LNCaP clone FGC (cell line): ENCODE measurements at regions not wholly inside any gene's neighbourhood (a gene's known extent, or its start where the extent isn't known, plus 50 kb on each side); places are given as distances from the start of the nearest gene placed in this dataset.

Experiments
- DNase-seq: peaks from one replicate; pipeline ENCODE4 v3.0.0-alpha.2; 2011; ENCODE audit warnings: low read depth
- H3K4me3 ChIP-seq: 2 replicates; pipeline ENCODE4 v1.5.1; 2011; ENCODE audit warnings: mild to moderate bottlenecking, low read depth, low read length, control low read depth
- CTCF ChIP-seq: IDR thresholded peaks from 2 replicates; pipeline ENCODE4 v1.5.1; 2012; ENCODE audit warnings: mild to moderate bottlenecking; ENCODE audit not compliant: control insufficient read depth, insufficient read depth; ENCODE audit errors: extremely low read depth

DNA sequence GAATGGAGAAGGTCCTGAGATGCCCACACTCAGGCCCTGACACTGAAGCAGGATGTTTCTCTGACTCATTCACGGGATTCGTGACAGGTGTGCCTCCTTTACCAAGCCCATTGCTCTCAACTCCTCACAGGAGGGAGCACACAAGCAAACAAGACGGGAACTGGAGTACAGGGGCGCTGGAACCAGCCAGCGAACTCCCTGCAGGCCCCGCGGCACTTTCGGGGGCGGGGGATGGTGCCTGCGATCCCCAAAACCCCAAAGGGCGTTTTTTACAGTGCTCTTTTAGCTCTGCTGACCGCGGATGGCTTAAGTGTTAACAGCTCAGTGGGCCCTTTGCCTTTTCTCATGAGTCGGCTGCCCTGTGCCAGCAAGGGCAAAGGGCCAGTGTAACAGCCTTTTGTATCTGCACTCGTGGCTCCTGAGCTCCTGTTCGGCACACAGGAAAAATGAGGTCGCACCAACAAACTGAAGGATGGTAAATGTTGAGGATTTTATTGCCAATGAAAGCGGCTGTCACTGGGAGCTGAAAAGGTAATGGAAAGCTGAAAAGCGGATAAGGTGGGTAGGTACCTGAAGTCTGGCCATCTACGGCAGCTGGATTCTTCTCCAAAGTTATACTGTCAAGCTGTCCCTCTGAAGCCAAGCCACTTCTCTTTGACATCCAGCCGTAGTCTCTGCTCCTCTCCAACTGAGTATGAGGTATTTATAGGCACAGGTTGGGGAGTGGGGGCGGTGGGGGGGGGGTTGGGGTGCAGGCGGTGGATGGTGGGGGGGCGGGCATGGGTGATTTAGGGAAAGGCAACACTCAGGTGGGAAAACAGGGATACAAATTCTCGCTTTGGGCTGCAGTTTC, 65.0 kb upstream of the TRPC4 start:
- no peak for DNase-seq
- H3K4me3 ChIP-seq: no peak overlapping the region
- TF ChIP-seq CTCF: no peak

- H3K4me3 ChIP-seq: no peak overlapping the region
- no peak for TF ChIP-seq CTCF
- no peak for DNase-seq
These were observed 59.7 kb upstream of the TRPC4 start for GRCh38 chr13:37929308-37929707.

GRCh38 chr13:37927561-37927960, 58.0 kb upstream of the TRPC4 start:
- no peak for TF ChIP-seq CTCF
- H3K4me3 ChIP-seq: no peak overlapping the region
- no peak for DNase-seq

- H3K4me3 ChIP-seq: no peak overlapping the region
- TF ChIP-seq CTCF: no peak
- no peak for DNase-seq
These were observed 56.4 kb upstream of the TRPC4 start for GRCh38 chr13:37925878-37926473.

- no peak overlapping the region for H3K4me3 ChIP-seq
- TF ChIP-seq CTCF: no peak
- no peak for DNase-seq
These were observed 53.7 kb upstream of the TRPC4 start for GRCh38 chr13:37923236-37923635.

DNA sequence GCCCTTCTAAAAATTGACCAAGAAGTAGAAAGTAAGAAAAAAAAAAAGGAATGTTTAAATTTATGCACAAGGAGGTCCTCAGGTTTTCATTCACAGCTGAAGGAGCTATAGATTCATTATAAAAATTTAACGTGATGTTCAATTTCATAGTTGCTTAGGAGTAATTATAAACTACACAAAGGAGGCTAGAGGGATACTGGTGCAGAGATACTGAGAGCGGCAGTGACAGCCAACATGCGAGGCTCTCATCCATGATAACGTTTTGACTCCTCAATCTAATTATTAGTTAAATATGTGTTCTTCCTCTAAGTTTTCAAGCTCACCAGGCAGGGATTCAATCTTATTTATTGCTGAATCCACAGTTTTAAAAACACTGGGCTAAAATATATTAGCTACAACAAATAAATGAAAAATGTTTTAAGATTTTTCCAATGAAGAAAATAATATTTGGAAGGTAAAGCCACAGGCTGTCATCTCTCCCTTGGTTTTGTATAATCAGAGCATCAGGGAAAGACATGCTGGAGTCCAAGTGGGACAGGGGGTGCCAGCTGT, 49.8 kb upstream of the TRPC4 start:
- no peak overlapping the region for H3K4me3 ChIP-seq
- no peak for DNase-seq
- no peak for TF ChIP-seq CTCF
